Spleen (tissue), 11 donors: ENCODE measurements at regions not wholly inside any gene's neighbourhood (a gene's known extent, or its start where the extent isn't known, plus 50 kb on each side); places are given as distances from the start of the nearest gene placed in this dataset.

Experiments
- DNase-seq: peaks from one replicate; pipeline ENCODE4 v3.0.0-alpha.2; 2020
- H3K27ac ChIP-seq, 8 donors: fragments of 200-600 bp; sonication (generic) in 7 of 8; 1 replicate in 4 of 8; 2 replicates in 4 of 8; pipeline versions ENCODE4 v1.5.0 to v1.8.0; 2016 to 2021; ENCODE audit warnings: inconsistent platforms in 4 of 8, mild to moderate bottlenecking in 4 of 8, moderate library complexity in 1 of 8
- H3K27me3 ChIP-seq, 7 donors: fragments of 200-600 bp; sonication (generic) in 6 of 7; replicated peaks in 1 of 7; 1 replicate in 4 of 7; 2 replicates in 3 of 7; pipeline versions ENCODE4 v1.5.0 to v1.8.0; 2016 to 2021; ENCODE audit warnings: inconsistent platforms in 3 of 7, mild to moderate bottlenecking in 1 of 7
- H3K36me3 ChIP-seq, 6 donors: fragments of 200-600 bp; sonication (generic) in 5 of 6; 1 replicate in 4 of 6; 2 replicates in 2 of 6; pipeline versions ENCODE4 v1.5.0 to v1.8.0; 2016 to 2021; ENCODE audit warnings: inconsistent platforms in 2 of 6
- H3K4me1 ChIP-seq, 6 donors: fragments of 200-600 bp; sonication (generic) in 5 of 6; 1 replicate in 3 of 6; 2 replicates in 3 of 6; pipeline versions ENCODE4 v1.5.0 to v1.8.0; 2016 to 2021; ENCODE audit warnings: inconsistent platforms in 3 of 6
- H3K4me3 ChIP-seq, 8 donors: fragments of 200-600 bp; sonication (generic) in 7 of 8; 1 replicate in 4 of 8; 2 replicates in 4 of 8; pipeline versions ENCODE4 v1.5.0 to v1.8.0; 2016 to 2021; ENCODE audit warnings: inconsistent platforms in 4 of 8, mild to moderate bottlenecking in 4 of 8, moderate library complexity in 2 of 8
- H3K9me3 ChIP-seq, 8 donors: fragments of 200-600 bp; sonication (generic) in 7 of 8; 1 replicate in 4 of 8; 2 replicates in 4 of 8; pipeline versions ENCODE4 v1.5.0 to v1.8.0; 2016 to 2021; ENCODE audit warnings: inconsistent platforms in 4 of 8
- POLR2A ChIP-seq, 3 donors: fragments of 450-650 bp; IDR thresholded peaks; one replicate each; pipeline ENCODE4 v1.5.1; 2017; ENCODE audit warnings: antibody characterized with exemption in 3 of 3, mild to moderate bottlenecking in 1 of 3
- POLR2AphosphoS5 ChIP-seq, 3 donors: sonication (generic); formaldehyde crosslinking; IDR thresholded peaks; one replicate each; pipeline ENCODE4 v1.5.1; 2017; ENCODE audit warnings: antibody characterized with exemption in 3 of 3
- WGBS, 5 donors: extraction: QIAGEN DNeasy Blood & Tissue Kit in 3 of 5; methylation state at CpG; one replicate each; pipeline versions ENCODE4 v1.1.5 to v1.1.7; 2013 to 2018; 5-methylcytosine and 5-hydroxymethylcytosine counted together
- intact Hi-C: fragments of 100-400 bp; cut with DNase I; formaldehyde crosslinking; loops from one replicate; pipeline ENCODE4 v1.15.0; 2023; ENCODE audit warnings: low total_unique reads
- TF ChIP-seq, protein P1 (sequence below), 11 experiments: fragments of 200-600 bp in 7 of 11; fragments of 450-650 bp in 4 of 11; sonication (generic) in 4 of 11; IDR thresholded peaks in 8 of 11; conservative IDR thresholded peaks in 3 of 11; 1 replicate in 7 of 11; 2 replicates in 4 of 11; pipeline versions ENCODE4 v1.4.0 to v1.8.0; 2016 to 2021; ENCODE audit warnings: antibody characterized with exemption in 11 of 11, inconsistent platforms in 4 of 11, mild to moderate bottlenecking in 1 of 11
- donor health status: healthy with polysubstance abuse.
- donor health status: DM: no; HTN: no; CAD: no; lungs with moderate emphysema.
- donor health status: DM: no; HTN: no; CAD: no.
- donor health status: Bipolar disorder and iron deficiency.
- donor health status: healthy.
- donor health status: DM: no; HTN: no; CAD: no.
- donor health status: DM: yes; HTN: yes; CAD: no.

GRCh38 chr16:22668318-22668717 is 145.6 kb upstream of the HS3ST2 start:
- H3K27me3 ChIP-seq = peaks cover 0 to 62% (median 0%) of the 10 kb centered on the region in 7 donors
- TF ChIP-seq, protein P1, sequence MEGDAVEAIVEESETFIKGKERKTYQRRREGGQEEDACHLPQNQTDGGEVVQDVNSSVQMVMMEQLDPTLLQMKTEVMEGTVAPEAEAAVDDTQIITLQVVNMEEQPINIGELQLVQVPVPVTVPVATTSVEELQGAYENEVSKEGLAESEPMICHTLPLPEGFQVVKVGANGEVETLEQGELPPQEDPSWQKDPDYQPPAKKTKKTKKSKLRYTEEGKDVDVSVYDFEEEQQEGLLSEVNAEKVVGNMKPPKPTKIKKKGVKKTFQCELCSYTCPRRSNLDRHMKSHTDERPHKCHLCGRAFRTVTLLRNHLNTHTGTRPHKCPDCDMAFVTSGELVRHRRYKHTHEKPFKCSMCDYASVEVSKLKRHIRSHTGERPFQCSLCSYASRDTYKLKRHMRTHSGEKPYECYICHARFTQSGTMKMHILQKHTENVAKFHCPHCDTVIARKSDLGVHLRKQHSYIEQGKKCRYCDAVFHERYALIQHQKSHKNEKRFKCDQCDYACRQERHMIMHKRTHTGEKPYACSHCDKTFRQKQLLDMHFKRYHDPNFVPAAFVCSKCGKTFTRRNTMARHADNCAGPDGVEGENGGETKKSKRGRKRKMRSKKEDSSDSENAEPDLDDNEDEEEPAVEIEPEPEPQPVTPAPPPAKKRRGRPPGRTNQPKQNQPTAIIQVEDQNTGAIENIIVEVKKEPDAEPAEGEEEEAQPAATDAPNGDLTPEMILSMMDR (IDR thresholded peaks at IDR 0.05 in 8 of 11, conservative IDR thresholded peaks at IDR 0.05 in 3 of 11) = no peak
- TF ChIP-seq POLR2A (IDR thresholded peaks at IDR 0.05) (no peak), POLR2AphosphoS5 (IDR thresholded peaks at IDR 0.05) (no peak)
- H3K9me3 ChIP-seq = no peaks in the 10 kb centered on the region
- H3K4me1 ChIP-seq = no peaks in the 10 kb centered on the region
- no peak overlapping the region for H3K27ac ChIP-seq
- no peaks in the 10 kb centered on the region for H3K36me3 ChIP-seq
- H3K4me3 ChIP-seq = no peak overlapping the region
- intact Hi-C loops = no loop called here
- no peak for DNase-seq
- 84 to 93% (median 90%) methylated on average over 3 of the region's 3 CpGs for WGBS, 5 donors

DNA sequence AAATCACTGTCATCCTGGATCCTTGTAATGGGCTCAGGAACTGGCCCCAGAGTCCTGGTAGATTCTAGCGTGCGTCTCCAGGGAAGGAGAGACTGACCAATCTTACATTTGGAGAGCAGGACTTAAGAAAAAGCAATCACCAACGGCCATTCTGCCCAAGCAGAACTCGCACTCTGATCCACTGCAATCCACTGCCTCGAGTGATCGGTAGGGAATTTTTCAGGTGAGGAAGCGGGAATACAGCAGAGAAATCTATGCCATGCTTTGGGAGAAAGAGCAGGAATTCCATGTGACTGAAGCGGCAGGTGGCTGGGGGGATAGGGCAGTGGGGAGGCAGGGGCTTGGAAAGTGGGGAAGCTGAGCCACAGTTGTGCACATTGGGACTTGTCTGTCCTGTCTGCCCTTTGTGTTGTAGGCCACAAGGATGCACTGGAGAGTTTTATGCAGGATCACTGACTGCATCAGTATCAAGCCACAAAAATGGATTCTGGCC is 143.9 kb upstream of the HS3ST2 start:
- no peak overlapping the region for H3K27ac ChIP-seq
- TF ChIP-seq POLR2AphosphoS5 (IDR thresholded peaks at IDR 0.05) = no peak
- TF ChIP-seq POLR2A (IDR thresholded peaks at IDR 0.05) = no peak
- DNase-seq = no peak
- H3K36me3 ChIP-seq = no peaks in the 10 kb centered on the region
- peaks cover 0 to 54% (median 0%) of the 10 kb centered on the region in 7 donors for H3K27me3 ChIP-seq
- 91 to 95% (median 93%) methylated on average over 8 of the region's 8 CpGs for WGBS, 5 donors
- H3K4me1 ChIP-seq = no peaks in the 10 kb centered on the region
- H3K9me3 ChIP-seq = no peaks in the 10 kb centered on the region
- H3K4me3 ChIP-seq = no peak overlapping the region
- intact Hi-C loops = no loop called here

DNA sequence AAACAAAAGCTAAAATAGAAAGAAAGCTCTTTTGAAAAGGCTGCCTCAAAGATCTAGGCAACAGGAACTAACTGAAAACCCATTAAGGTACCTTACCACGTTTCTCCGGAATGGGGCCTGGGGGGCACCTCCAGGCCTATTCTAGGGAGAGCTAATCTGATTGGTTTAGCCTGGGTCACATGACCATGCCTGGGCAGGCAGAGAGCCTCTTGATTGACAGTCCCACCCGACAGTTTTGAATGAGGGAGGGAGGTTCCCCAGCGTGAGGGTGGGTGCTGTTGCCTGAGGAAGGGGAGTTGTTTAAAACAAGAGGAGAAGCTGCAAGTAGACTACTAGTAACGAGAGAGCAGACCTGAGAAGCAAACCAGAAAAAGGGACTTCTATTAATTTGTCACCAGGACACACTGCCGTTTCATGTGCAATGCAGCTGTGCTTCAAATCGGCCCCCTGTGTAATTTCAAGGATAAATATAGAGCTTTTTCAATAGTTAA is 143.4 kb upstream of the HS3ST2 start:
- DNase-seq = no peak
- Histone ChIP-seq H3K27me3 (peaks cover 0 to 54% (median 0%) of the 10 kb centered on the region in 7 donors), H3K4me1 (no peaks in the 10 kb centered on the region), H3K4me3 (no peak overlapping the region), H3K36me3 (no peaks in the 10 kb centered on the region), H3K9me3 (no peaks in the 10 kb centered on the region), H3K27ac (no peak overlapping the region)
- intact Hi-C loops = no loop called here
- WGBS, 5 donors = 25 to 31% (median 31%) methylated on average over 7 of the region's 7 CpGs
- TF ChIP-seq POLR2AphosphoS5 (IDR thresholded peaks at IDR 0.05) = no peak
- TF ChIP-seq, protein P1 (IDR thresholded peaks at IDR 0.05 in 8 of 11, conservative IDR thresholded peaks at IDR 0.05 in 3 of 11) = no peak
- TF ChIP-seq POLR2A (IDR thresholded peaks at IDR 0.05) = no peak

GRCh38 chr16:22671301-22672076 is 142.5 kb upstream of the HS3ST2 start:
- TF ChIP-seq POLR2AphosphoS5 (IDR thresholded peaks at IDR 0.05) (no peak), POLR2A (IDR thresholded peaks at IDR 0.05) (no peak)
- TF ChIP-seq, protein P1 (IDR thresholded peaks at IDR 0.05 in 8 of 11, conservative IDR thresholded peaks at IDR 0.05 in 3 of 11) = no peak
- no peaks in the 10 kb centered on the region for H3K36me3 ChIP-seq
- no peak overlapping the region for H3K4me3 ChIP-seq
- DNase-seq = no peak
- intact Hi-C loops = no loop called here
- H3K27ac ChIP-seq = no peak overlapping the region
- peaks cover 0 to 51% (median 0%) of the 10 kb centered on the region in 7 donors for H3K27me3 ChIP-seq
- H3K9me3 ChIP-seq = no peaks in the 10 kb centered on the region
- H3K4me1 ChIP-seq = no peaks in the 10 kb centered on the region
- 58 to 80% (median 76%) methylated on average over 4 of the region's 4 CpGs for WGBS, 5 donors
